ENCODE measurements at regions not wholly inside any gene's neighbourhood (a gene's known extent, or its start where the extent isn't known, plus 50 kb on each side); places are given as distances from the start of the nearest gene placed in this dataset.

GRCh38 chr14:53603994-53604393 lies 352.6 kb downstream of the BMP4 start:
- no peak for TF ChIP-seq EZH2 (IDR thresholded peaks at IDR 0.05; ENCODE audit: low read depth)
- TF ChIP-seq CTCF (conservative IDR thresholded peaks at IDR 0.05), result no peak
